Endodermal cell (in vitro differentiated cells): ENCODE measurements at regions not wholly inside any gene's neighbourhood (a gene's known extent, or its start where the extent isn't known, plus 50 kb on each side); places are given as distances from the start of the nearest gene placed in this dataset.

Experiments
- DNase-seq: peaks from one replicate; pipeline ENCODE4 v3.0.0-alpha.2; 2017
- H3K27ac ChIP-seq: 2 replicates; pipeline ENCODE4 v1.5.1; 2013; ENCODE audit warnings: mild to moderate bottlenecking, low read depth, low read length, moderate library complexity
- H3K27me3 ChIP-seq: 2 replicates; pipeline ENCODE4 v1.6.1; 2013; ENCODE audit warnings: mild to moderate bottlenecking, low read length, moderate library complexity; ENCODE audit not compliant: insufficient read depth, control insufficient read depth, poor library complexity, severe bottlenecking
- H3K36me3 ChIP-seq: 2 replicates; pipeline ENCODE4 v1.7.0; 2013; ENCODE audit warnings: mild to moderate bottlenecking, low read length, moderate library complexity; ENCODE audit not compliant: control insufficient read depth, insufficient read depth
- H3K4me1 ChIP-seq: one replicate; pipeline ENCODE4 v1.7.0; 2013; ENCODE audit warnings: low read length; ENCODE audit not compliant: control insufficient read depth, insufficient read depth
- H3K4me3 ChIP-seq: 2 replicates; pipeline ENCODE4 v1.5.1; 2013; ENCODE audit warnings: mild to moderate bottlenecking, low read length, moderate library complexity
- H3K9ac ChIP-seq: 2 replicates; pipeline ENCODE4 v1.6.1; 2013; ENCODE audit warnings: mild to moderate bottlenecking, low read length, moderate library complexity; ENCODE audit not compliant: poor library complexity, severe bottlenecking; ENCODE audit errors: extremely low read depth
- H3K9me3 ChIP-seq: 2 replicates; pipeline ENCODE4 v1.6.1; 2013; ENCODE audit warnings: mild to moderate bottlenecking, low read length, moderate library complexity; ENCODE audit not compliant: control insufficient read depth
- H3K27ac Mint-ChIP-seq: 2 replicates; pipeline ENCODE4 v1.8.0; 2020; ENCODE audit warnings: mixed read lengths
- H3K27me3 Mint-ChIP-seq: 2 replicates; pipeline ENCODE4 v1.8.0; 2021; ENCODE audit warnings: mild to moderate bottlenecking, mixed read lengths; ENCODE audit not compliant: insufficient read depth
- H3K36me3 Mint-ChIP-seq: 2 replicates; pipeline ENCODE4 v1.8.0; 2020; ENCODE audit warnings: low read depth, mixed read lengths
- H3K4me1 Mint-ChIP-seq: 2 replicates; pipeline ENCODE4 v1.8.0; 2020; ENCODE audit warnings: mixed read lengths
- H3K4me3 Mint-ChIP-seq: 2 replicates; pipeline ENCODE4 v1.8.0; 2020; ENCODE audit warnings: mild to moderate bottlenecking, moderate library complexity, mixed read lengths
- H3K9me3 Mint-ChIP-seq: 2 replicates; pipeline ENCODE4 v1.8.0; 2020; ENCODE audit warnings: mild to moderate bottlenecking, mixed read lengths
- WGBS, 2 experiments: methylation state at CpG; one replicate each; pipeline versions ENCODE4 v1.1.5 to v1.1.7; 2013; ENCODE audit warnings: missing lambda C conversion rate in 2 of 2, mixed read lengths in 1 of 2; ENCODE audit not compliant: insufficient coverage in 1 of 2, insufficient read length in 1 of 2; 5-methylcytosine and 5-hydroxymethylcytosine counted together
- TF ChIP-seq, protein P1 (sequence below): fragments of 200-600 bp; sonication (generic); conservative IDR thresholded peaks from 2 replicates; pipeline ENCODE4 v1.5.0; 2021; ENCODE audit warnings: antibody characterized with exemption, mild to moderate bottlenecking

DNA sequence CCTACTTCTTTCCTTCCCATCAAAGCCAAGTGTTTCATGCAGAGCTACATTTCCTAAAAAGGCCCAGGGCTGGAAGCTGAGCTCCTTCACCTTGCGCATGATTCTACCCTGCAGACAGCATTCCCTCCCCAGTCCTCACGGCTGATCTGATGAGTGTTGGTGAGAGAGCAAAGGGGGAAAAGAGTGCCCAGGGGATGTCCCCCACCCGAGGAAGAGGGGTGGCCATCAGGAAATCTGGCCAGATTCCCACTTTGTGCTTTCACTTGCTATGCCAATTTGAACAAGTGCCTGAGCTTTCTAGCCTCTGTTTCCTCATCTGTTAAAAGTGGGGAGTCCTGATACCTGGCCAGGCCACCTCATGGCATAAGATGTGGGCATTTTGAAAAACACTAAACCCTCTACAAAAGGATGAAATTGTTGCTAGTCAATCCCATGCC is 231.0 kb upstream of the TLE3 start:
- Mint-ChIP-seq H3K9me3 (peaks cover 27% of the 10 kb centered on the region), H3K36me3 (no peaks in the 10 kb centered on the region), H3K27me3 (peaks cover 7% of the 10 kb centered on the region), H3K27ac (no peak overlapping the region), H3K4me3 (no peak overlapping the region), H3K4me1 (peaks cover 17% of the 10 kb centered on the region)
- H3K4me1 ChIP-seq = peaks cover 8% of the 10 kb centered on the region
- H3K9ac ChIP-seq = no peak overlapping the region
- H3K27me3 ChIP-seq = no peaks in the 10 kb centered on the region
- 89% methylated on average over 3 of the region's 3 CpGs; no CpG with 5 or more reads in 1 of the 2 experiments for WGBS, 2 experiments
- TF ChIP-seq, protein P1, sequence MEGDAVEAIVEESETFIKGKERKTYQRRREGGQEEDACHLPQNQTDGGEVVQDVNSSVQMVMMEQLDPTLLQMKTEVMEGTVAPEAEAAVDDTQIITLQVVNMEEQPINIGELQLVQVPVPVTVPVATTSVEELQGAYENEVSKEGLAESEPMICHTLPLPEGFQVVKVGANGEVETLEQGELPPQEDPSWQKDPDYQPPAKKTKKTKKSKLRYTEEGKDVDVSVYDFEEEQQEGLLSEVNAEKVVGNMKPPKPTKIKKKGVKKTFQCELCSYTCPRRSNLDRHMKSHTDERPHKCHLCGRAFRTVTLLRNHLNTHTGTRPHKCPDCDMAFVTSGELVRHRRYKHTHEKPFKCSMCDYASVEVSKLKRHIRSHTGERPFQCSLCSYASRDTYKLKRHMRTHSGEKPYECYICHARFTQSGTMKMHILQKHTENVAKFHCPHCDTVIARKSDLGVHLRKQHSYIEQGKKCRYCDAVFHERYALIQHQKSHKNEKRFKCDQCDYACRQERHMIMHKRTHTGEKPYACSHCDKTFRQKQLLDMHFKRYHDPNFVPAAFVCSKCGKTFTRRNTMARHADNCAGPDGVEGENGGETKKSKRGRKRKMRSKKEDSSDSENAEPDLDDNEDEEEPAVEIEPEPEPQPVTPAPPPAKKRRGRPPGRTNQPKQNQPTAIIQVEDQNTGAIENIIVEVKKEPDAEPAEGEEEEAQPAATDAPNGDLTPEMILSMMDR = no peak
- no peaks in the 10 kb centered on the region for H3K36me3 ChIP-seq
- H3K27ac ChIP-seq = no peak overlapping the region
- peak; percentile 10 for DNase-seq
- H3K9me3 ChIP-seq = peaks cover 23% of the 10 kb centered on the region
- H3K4me3 ChIP-seq = no peak overlapping the region

DNA sequence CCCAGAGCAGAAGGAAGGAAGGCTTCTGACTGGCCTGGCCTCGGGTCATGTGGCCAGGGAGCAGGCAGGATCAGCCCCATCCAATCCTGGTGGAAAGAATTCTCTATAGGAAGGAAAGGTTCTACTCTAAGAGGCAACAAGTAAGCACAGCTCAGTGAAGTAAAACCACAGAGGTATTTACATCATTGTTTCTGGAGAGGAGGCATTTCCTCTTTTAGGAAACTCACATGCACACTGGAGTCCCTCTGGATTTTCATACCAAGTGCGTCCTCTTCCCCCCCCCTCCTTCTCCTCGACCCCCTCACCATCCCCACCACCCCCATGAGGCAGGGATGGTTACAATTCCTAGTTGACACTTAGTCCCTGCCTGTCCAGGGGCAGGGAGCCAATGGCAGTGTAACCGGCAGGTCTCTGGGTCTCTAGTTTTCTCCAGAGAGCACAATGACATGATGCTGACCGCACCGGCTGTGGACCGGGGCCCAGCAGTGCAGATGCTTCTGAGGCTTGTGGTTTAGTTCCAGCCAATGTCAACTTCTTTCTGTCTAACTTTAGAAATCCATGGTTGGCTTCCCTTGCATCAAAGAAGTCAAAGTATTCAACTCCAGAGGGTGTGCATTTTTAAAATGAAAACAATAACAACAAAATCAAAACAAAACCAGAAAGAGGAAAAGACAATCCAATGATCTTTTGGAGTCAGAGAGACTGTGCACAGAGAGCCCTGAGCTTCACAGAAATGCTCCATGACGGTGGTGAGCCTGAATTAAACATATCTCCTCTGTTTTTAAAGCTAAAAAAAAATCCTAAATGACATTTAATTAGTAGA is 230.3 kb upstream of the TLE3 start:
- peaks cover 7% of the 10 kb centered on the region for H3K27me3 Mint-ChIP-seq
- H3K27ac Mint-ChIP-seq = no peak overlapping the region
- no peak overlapping the region for H3K27ac ChIP-seq
- peaks cover 21% of the 10 kb centered on the region for H3K9me3 Mint-ChIP-seq
- H3K4me3 ChIP-seq = no peak overlapping the region
- H3K9ac ChIP-seq = no peak overlapping the region
- H3K4me3 Mint-ChIP-seq = no peak overlapping the region
- H3K4me1 Mint-ChIP-seq = peaks cover 23% of the 10 kb centered on the region
- WGBS, 2 experiments = 79 to 80% methylated on average over 5 to 8 of the region's 8 CpGs
- H3K4me1 ChIP-seq = peaks cover 13% of the 10 kb centered on the region
- peaks cover 21% of the 10 kb centered on the region for H3K9me3 ChIP-seq
- TF ChIP-seq, protein P1 = no peak
- no peaks in the 10 kb centered on the region for H3K36me3 ChIP-seq
- H3K27me3 ChIP-seq = no peaks in the 10 kb centered on the region
- no peaks in the 10 kb centered on the region for H3K36me3 Mint-ChIP-seq
- peak; percentile 51 for DNase-seq

DNA sequence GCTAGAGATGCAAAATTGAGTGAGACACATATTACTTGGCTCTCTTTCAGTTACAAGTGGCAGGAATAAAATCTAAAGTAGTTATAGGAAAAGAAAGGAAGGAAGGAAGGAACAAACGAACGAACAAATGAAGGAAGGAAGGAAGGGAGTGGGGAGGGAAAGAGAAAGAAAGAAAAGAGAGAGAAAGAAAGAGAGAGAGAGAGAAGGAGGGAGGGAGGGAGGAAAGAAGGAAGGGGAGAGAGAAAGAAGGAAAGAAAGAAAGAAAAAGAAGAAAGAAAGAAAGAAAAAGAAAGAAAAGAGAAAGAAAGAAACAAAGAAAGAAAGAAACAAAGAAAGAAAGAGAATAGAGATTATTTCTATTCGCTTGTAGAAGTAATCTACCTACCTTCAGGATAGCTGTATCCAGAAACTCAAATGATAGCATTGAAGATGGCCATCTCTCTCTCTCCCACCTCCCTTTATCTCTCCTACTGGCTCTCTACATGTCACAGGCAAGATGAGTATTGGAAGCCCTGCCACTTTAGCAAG is 229.7 kb upstream of the TLE3 start:
- Mint-ChIP-seq H3K27ac (no peak overlapping the region), H3K9me3 (peaks cover 17% of the 10 kb centered on the region), H3K36me3 (no peaks in the 10 kb centered on the region), H3K4me1 (peaks cover 30% of the 10 kb centered on the region), H3K4me3 (no peak overlapping the region), H3K27me3 (peaks cover 7% of the 10 kb centered on the region)
- 90 to 96% methylated on average over 2 to 3 of the region's 3 CpGs for WGBS, 2 experiments
- Histone ChIP-seq H3K27me3 (no peaks in the 10 kb centered on the region), H3K9me3 (peaks cover 21% of the 10 kb centered on the region), H3K9ac (no peak overlapping the region), H3K27ac (no peak overlapping the region), H3K36me3 (no peaks in the 10 kb centered on the region), H3K4me1 (peaks cover 13% of the 10 kb centered on the region), H3K4me3 (no peak overlapping the region)
- TF ChIP-seq, protein P1 = no peak
- DNase-seq = no peak
